ENCODE measurements at regions not wholly inside any gene's neighbourhood (a gene's known extent, or its start where the extent isn't known, plus 50 kb on each side); places are given as distances from the start of the nearest gene placed in this dataset.
"Not testable (repeated sequence)": the region's sequence is repeated elsewhere in the genome, so short reads cannot be mapped to it uniquely, and the experiment has no call there.

GRCh38 chr6:60760928-60761327 is 1525.1 kb downstream of the KHDRBS2 start:
- H3K36me3 ChIP-seq (ENCODE audit: control insufficient read depth in 1 of 2, insufficient read depth in 2 of 2, low read depth in 1 of 2, low read length in 2 of 2); H3K9me3 ChIP-seq (ENCODE audit: control insufficient read depth, low read length); H3K23ac ChIP-seq (ENCODE audit: low read length in 2 of 2); H3K4ac ChIP-seq (ENCODE audit: low read depth in 1 of 2, low read length in 2 of 2); DNase-seq; H3K27me3 ChIP-seq (ENCODE audit: control insufficient read depth in 1 of 2, insufficient read depth in 1 of 2, low read length in 2 of 2); H3K18ac ChIP-seq (ENCODE audit: low read depth in 1 of 2, low read length in 2 of 2); H2BK12ac ChIP-seq (ENCODE audit: low read length in 2 of 2); H3K4me2 ChIP-seq (ENCODE audit: low read length, poor library complexity, severe bottlenecking); H3K9ac ChIP-seq (ENCODE audit: low read length); H2AFZ ChIP-seq (ENCODE audit: low read depth, low read length); H3K79me1 ChIP-seq (replicated peaks; ENCODE audit: low read length, poor library complexity, severe bottlenecking); H4K8ac ChIP-seq (ENCODE audit: low read length); H2BK120ac ChIP-seq (ENCODE audit: low read depth, low read length); H3K27ac ChIP-seq (ENCODE audit: low read length, poor library complexity, severe bottlenecking); H2BK15ac ChIP-seq (ENCODE audit: low read depth, poor library complexity, severe bottlenecking); H3K14ac ChIP-seq (ENCODE audit: low read length in 2 of 2); H4K91ac ChIP-seq (ENCODE audit: low read length); H2BK5ac ChIP-seq (ENCODE audit: low read depth, low read length, poor library complexity, severe bottlenecking); H2AK5ac ChIP-seq (ENCODE audit: low read length, severe bottlenecking); H3K4me1 ChIP-seq (ENCODE audit: control insufficient read depth, insufficient read depth, low read depth, low read length); H3K4me3 ChIP-seq (ENCODE audit: insufficient read depth in 1 of 2, low read depth in 1 of 2, low read length in 2 of 2): not testable (repeated sequence)
- WGBS: no CpG with 5 or more reads among the region's 1 CpG

GRCh38 chr6:60759149-60759825 is 1526.7 kb downstream of the KHDRBS2 start:
- H3K27me3 ChIP-seq (ENCODE audit: control insufficient read depth in 1 of 2, insufficient read depth in 1 of 2, low read length in 2 of 2); H4K8ac ChIP-seq (ENCODE audit: low read length); H2BK5ac ChIP-seq (ENCODE audit: low read depth, low read length, poor library complexity, severe bottlenecking); H3K23ac ChIP-seq (ENCODE audit: low read length in 2 of 2); H2AK5ac ChIP-seq (ENCODE audit: low read length, severe bottlenecking); H3K4ac ChIP-seq (ENCODE audit: low read depth in 1 of 2, low read length in 2 of 2); H2AFZ ChIP-seq (ENCODE audit: low read depth, low read length); H2BK12ac ChIP-seq (ENCODE audit: low read length in 2 of 2); H3K18ac ChIP-seq (ENCODE audit: low read depth in 1 of 2, low read length in 2 of 2); H3K14ac ChIP-seq (ENCODE audit: low read length in 2 of 2); H3K4me3 ChIP-seq (ENCODE audit: insufficient read depth in 1 of 2, low read depth in 1 of 2, low read length in 2 of 2); H3K9ac ChIP-seq (ENCODE audit: low read length); H3K9me3 ChIP-seq (ENCODE audit: control insufficient read depth, low read length); H3K27ac ChIP-seq (ENCODE audit: low read length, poor library complexity, severe bottlenecking); H3K79me1 ChIP-seq (replicated peaks; ENCODE audit: low read length, poor library complexity, severe bottlenecking); H4K91ac ChIP-seq (ENCODE audit: low read length); H3K4me2 ChIP-seq (ENCODE audit: low read length, poor library complexity, severe bottlenecking); H3K4me1 ChIP-seq (ENCODE audit: control insufficient read depth, insufficient read depth, low read depth, low read length); H3K36me3 ChIP-seq (ENCODE audit: control insufficient read depth in 1 of 2, insufficient read depth in 2 of 2, low read depth in 1 of 2, low read length in 2 of 2); H2BK120ac ChIP-seq (ENCODE audit: low read depth, low read length); H2BK15ac ChIP-seq (ENCODE audit: low read depth, poor library complexity, severe bottlenecking); DNase-seq: not testable (repeated sequence)
- WGBS: no CpG with 5 or more reads among the region's 2 CpGs

GRCh38 chr6:60758725-60759124 is 1527.3 kb downstream of the KHDRBS2 start:
- H2AK5ac ChIP-seq (ENCODE audit: low read length, severe bottlenecking); H3K23ac ChIP-seq (ENCODE audit: low read length in 2 of 2); H4K91ac ChIP-seq (ENCODE audit: low read length); H3K4ac ChIP-seq (ENCODE audit: low read depth in 1 of 2, low read length in 2 of 2); H2BK15ac ChIP-seq (ENCODE audit: low read depth, poor library complexity, severe bottlenecking); H3K9me3 ChIP-seq (ENCODE audit: control insufficient read depth, low read length); H3K14ac ChIP-seq (ENCODE audit: low read length in 2 of 2); H2BK120ac ChIP-seq (ENCODE audit: low read depth, low read length); H3K4me3 ChIP-seq (ENCODE audit: insufficient read depth in 1 of 2, low read depth in 1 of 2, low read length in 2 of 2); H3K36me3 ChIP-seq (ENCODE audit: control insufficient read depth in 1 of 2, insufficient read depth in 2 of 2, low read depth in 1 of 2, low read length in 2 of 2); H3K9ac ChIP-seq (ENCODE audit: low read length); H3K4me2 ChIP-seq (ENCODE audit: low read length, poor library complexity, severe bottlenecking); H3K27ac ChIP-seq (ENCODE audit: low read length, poor library complexity, severe bottlenecking); H2AFZ ChIP-seq (ENCODE audit: low read depth, low read length); DNase-seq; H3K4me1 ChIP-seq (ENCODE audit: control insufficient read depth, insufficient read depth, low read depth, low read length); H2BK5ac ChIP-seq (ENCODE audit: low read depth, low read length, poor library complexity, severe bottlenecking); H3K79me1 ChIP-seq (replicated peaks; ENCODE audit: low read length, poor library complexity, severe bottlenecking); H3K18ac ChIP-seq (ENCODE audit: low read depth in 1 of 2, low read length in 2 of 2); H2BK12ac ChIP-seq (ENCODE audit: low read length in 2 of 2); H4K8ac ChIP-seq (ENCODE audit: low read length); H3K27me3 ChIP-seq (ENCODE audit: control insufficient read depth in 1 of 2, insufficient read depth in 1 of 2, low read length in 2 of 2): not testable (repeated sequence)
- 100% methylated on average over 3 of the region's 9 CpGs for WGBS

GRCh38 chr6:60754879-60755278 is 1531.1 kb downstream of the KHDRBS2 start:
- Histone ChIP-seq H3K4ac (ENCODE audit: low read depth in 1 of 2, low read length in 2 of 2) (no peak overlapping the region), H2BK120ac (ENCODE audit: low read depth, low read length) (no peak overlapping the region), H3K18ac (ENCODE audit: low read depth in 1 of 2, low read length in 2 of 2) (no peak overlapping the region), H3K27me3 (ENCODE audit: control insufficient read depth in 1 of 2, insufficient read depth in 1 of 2, low read length in 2 of 2) (no peaks in the 10 kb centered on the region), H3K4me2 (ENCODE audit: low read length, poor library complexity, severe bottlenecking) (no peak overlapping the region), H3K23ac (ENCODE audit: low read length in 2 of 2) (no peak overlapping the region), H3K9ac (ENCODE audit: low read length) (no peak overlapping the region), H3K36me3 (ENCODE audit: control insufficient read depth in 1 of 2, insufficient read depth in 2 of 2, low read depth in 1 of 2, low read length in 2 of 2) (no peaks in the 10 kb centered on the region), H3K9me3 (ENCODE audit: control insufficient read depth, low read length) (peaks cover 8% of the 10 kb centered on the region), H3K27ac (ENCODE audit: low read length, poor library complexity, severe bottlenecking) (no peak overlapping the region), H4K8ac (ENCODE audit: low read length) (no peak overlapping the region), H3K14ac (ENCODE audit: low read length in 2 of 2) (no peak overlapping the region), H4K91ac (ENCODE audit: low read length) (no peak overlapping the region), H2BK12ac (ENCODE audit: low read length in 2 of 2) (no peak overlapping the region), H2BK15ac (ENCODE audit: low read depth, poor library complexity, severe bottlenecking) (no peak overlapping the region), H3K4me3 (ENCODE audit: insufficient read depth in 1 of 2, low read depth in 1 of 2, low read length in 2 of 2) (no peak overlapping the region), H3K4me1 (ENCODE audit: control insufficient read depth, insufficient read depth, low read depth, low read length) (no peaks in the 10 kb centered on the region), H2AK5ac (ENCODE audit: low read length, severe bottlenecking) (no peak overlapping the region), H2AFZ (ENCODE audit: low read depth, low read length) (no peak overlapping the region), H3K79me1 (replicated peaks; ENCODE audit: low read length, poor library complexity, severe bottlenecking) (no peaks in the 10 kb centered on the region), H2BK5ac (ENCODE audit: low read depth, low read length, poor library complexity, severe bottlenecking) (no peak overlapping the region)
- no peak for DNase-seq

Data from mesenchymal stem cell (in vitro differentiated cells and primary cell).